Fibroblast of pulmonary artery (primary cell): ENCODE measurements at regions not wholly inside any gene's neighbourhood (a gene's known extent, or its start where the extent isn't known, plus 50 kb on each side); places are given as distances from the start of the nearest gene placed in this dataset.

ENCODE experiments used
- DNase-seq: peaks from one replicate; pipeline ENCODE4 v3.0.0-alpha.2; 2010; ENCODE audit warnings: low read depth
- H3K4me3 ChIP-seq: replicated peaks from 2 replicates; pipeline ENCODE4 v1.5.1; 2011; ENCODE audit warnings: low read depth, mild to moderate bottlenecking, control low read depth, low read length, moderate library complexity
- TF ChIP-seq, protein P1 (sequence below): IDR thresholded peaks from 2 replicates; pipeline ENCODE4 v1.5.1; 2011; ENCODE audit warnings: mild to moderate bottlenecking, control low read depth, low read length, inconsistent platforms; ENCODE audit errors: missing control alignments

- TF ChIP-seq, protein P1, sequence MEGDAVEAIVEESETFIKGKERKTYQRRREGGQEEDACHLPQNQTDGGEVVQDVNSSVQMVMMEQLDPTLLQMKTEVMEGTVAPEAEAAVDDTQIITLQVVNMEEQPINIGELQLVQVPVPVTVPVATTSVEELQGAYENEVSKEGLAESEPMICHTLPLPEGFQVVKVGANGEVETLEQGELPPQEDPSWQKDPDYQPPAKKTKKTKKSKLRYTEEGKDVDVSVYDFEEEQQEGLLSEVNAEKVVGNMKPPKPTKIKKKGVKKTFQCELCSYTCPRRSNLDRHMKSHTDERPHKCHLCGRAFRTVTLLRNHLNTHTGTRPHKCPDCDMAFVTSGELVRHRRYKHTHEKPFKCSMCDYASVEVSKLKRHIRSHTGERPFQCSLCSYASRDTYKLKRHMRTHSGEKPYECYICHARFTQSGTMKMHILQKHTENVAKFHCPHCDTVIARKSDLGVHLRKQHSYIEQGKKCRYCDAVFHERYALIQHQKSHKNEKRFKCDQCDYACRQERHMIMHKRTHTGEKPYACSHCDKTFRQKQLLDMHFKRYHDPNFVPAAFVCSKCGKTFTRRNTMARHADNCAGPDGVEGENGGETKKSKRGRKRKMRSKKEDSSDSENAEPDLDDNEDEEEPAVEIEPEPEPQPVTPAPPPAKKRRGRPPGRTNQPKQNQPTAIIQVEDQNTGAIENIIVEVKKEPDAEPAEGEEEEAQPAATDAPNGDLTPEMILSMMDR = no peak
- peak; percentile 35 for DNase-seq
- H3K4me3 ChIP-seq = no peak overlapping the region
These were observed 457.9 kb upstream of the PTGER4 start for GRCh38 chr5:40221796-40222195.

DNA sequence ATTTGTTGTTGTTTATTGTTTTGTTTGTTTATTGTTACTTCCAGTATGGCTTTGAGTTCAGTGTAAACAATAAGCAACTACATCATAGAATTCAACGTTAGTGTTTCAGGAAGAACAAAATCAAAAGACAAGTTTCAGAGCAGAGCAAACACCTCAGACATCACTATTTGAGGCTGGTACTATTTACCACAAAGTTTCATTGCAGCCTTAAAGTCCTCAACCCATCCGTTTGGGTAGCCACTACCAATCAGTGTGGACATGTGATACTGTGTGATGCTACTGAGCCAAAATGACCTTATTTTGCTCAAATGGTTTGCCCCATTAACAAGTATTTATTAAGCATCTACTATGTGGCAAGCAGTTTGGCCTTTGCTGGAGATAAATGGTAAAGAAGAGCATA, 458.5 kb upstream of the PTGER4 start:
- DNase-seq = no peak
- no peak overlapping the region for H3K4me3 ChIP-seq
- TF ChIP-seq, protein P1 = no peak

- TF ChIP-seq, protein P1 = no peak
- no peak for DNase-seq
- no peak overlapping the region for H3K4me3 ChIP-seq
These were observed 459.5 kb upstream of the PTGER4 start for GRCh38 chr5:40220260-40220659.

DNA sequence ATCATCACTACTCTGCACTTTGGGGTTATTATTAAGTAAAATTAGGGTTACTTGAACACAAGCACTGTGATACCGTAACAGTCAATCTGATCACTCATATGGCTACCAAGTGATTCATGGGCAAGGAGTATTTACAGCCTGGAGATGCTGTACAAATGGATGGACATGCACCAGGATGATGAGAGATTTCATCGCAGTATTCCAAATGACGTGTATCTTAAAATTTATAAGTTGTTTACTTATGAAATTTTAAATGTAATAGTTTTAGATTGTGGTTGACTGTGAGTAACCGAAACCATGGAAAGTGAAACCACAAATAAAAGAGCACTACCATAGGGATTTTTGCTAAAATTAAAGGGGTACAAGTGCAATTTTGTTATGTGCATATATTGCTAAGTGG, 462.2 kb upstream of the PTGER4 start:
- H3K4me3 ChIP-seq = no peak overlapping the region
- TF ChIP-seq, protein P1 = no peak
- DNase-seq = no peak

- no peak overlapping the region for H3K4me3 ChIP-seq
These were observed 469.0 kb upstream of the PTGER4 start for GRCh38 chr5:40210694-40211093.

GRCh38 chr5:40206030-40206429, 473.7 kb upstream of the PTGER4 start:
- H3K4me3 ChIP-seq = no peak overlapping the region
- no peak for DNase-seq
- TF ChIP-seq, protein P1 = no peak

More at GRCh38 chr5:40210694-40211093, 469.0 kb upstream of the PTGER4 start:
- no peak for DNase-seq
- TF ChIP-seq, protein P1 = no peak

DNA sequence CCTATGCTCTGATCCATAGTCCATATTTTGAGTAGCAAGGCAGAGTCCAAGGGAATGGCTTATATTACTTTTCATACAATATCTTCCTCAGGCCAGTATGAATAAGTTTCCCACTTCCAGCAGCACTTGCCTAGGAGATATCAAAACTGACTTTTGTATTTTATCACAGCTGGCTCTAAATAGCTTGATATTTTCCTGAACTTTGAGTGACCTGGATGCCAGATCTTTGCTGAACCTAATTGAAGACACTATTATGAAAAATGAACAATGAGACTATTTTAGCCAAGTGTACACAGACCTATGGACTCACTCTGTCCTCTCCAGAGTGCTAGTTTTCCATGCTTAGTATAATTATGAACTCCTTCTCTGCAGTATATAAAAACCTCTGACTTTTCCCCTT, 475.6 kb upstream of the PTGER4 start:
- no peak overlapping the region for H3K4me3 ChIP-seq
- TF ChIP-seq, protein P1 = no peak

More for the DNA sequence above, 475.6 kb upstream of the PTGER4 start:
- DNase-seq = no peak
